SU-DHL-6 (cell line): ENCODE measurements at regions not wholly inside any gene's neighbourhood (a gene's known extent, or its start where the extent isn't known, plus 50 kb on each side); places are given as distances from the start of the nearest gene placed in this dataset.

ENCODE experiments used
- H2AFZ ChIP-seq: fragments of 200-600 bp; sonication (generic); 2 replicates; pipeline ENCODE4 v1.6.1; 2014; ENCODE audit warnings: low read depth, mild to moderate bottlenecking, moderate library complexity, mixed read lengths, antibody characterized with exemption, low read length; ENCODE audit not compliant: severe bottlenecking
- H3F3A ChIP-seq: fragments of 200-600 bp; shearing (Covaris generic); 2 replicates; pipeline ENCODE4 v1.6.0; 2016; ENCODE audit warnings: antibody characterized with exemption, mild to moderate bottlenecking; ENCODE audit not compliant: insufficient read depth
- H3K27ac ChIP-seq: fragments of 200-600 bp; sonication (generic); 2 replicates; pipeline ENCODE4 v1.5.1; 2016; ENCODE audit warnings: low read depth, mild to moderate bottlenecking, low read length, moderate library complexity, mixed read lengths
- H3K27me3 ChIP-seq: fragments of 200-600 bp; sonication (generic), shearing (Covaris generic); 2 replicates; pipeline ENCODE4 v1.6.0; 2014; ENCODE audit warnings: mild to moderate bottlenecking, low read length
- H3K36me3 ChIP-seq: fragments of 200-600 bp; sonication (generic); 2 replicates; pipeline ENCODE4 v1.6.1; 2014; ENCODE audit warnings: mild to moderate bottlenecking, low read length, mixed read lengths
- H3K4me2 ChIP-seq: fragments of 300-600, 200-600 bp; shearing (Covaris generic), sonication (generic); 2 replicates; pipeline ENCODE4 v1.6.0; 2014; ENCODE audit warnings: low read length, low read depth, mild to moderate bottlenecking; ENCODE audit not compliant: poor library complexity, severe bottlenecking
- H3K4me3 ChIP-seq: fragments of 200-600 bp; sonication (generic); 2 replicates; pipeline ENCODE4 v1.5.1; 2014; ENCODE audit warnings: antibody characterized with exemption, low read length, mild to moderate bottlenecking, mixed read lengths; ENCODE audit not compliant: insufficient read depth, poor library complexity, severe bottlenecking
- H3K79me2 ChIP-seq: fragments of 200-600 bp; sonication (generic); 2 replicates; pipeline ENCODE4 v1.6.1; 2014; ENCODE audit warnings: mild to moderate bottlenecking, low read length, moderate library complexity; ENCODE audit not compliant: insufficient read depth
- H3K9ac ChIP-seq: fragments of 200-600 bp; sonication (generic); 2 replicates; pipeline ENCODE4 v1.7.0; 2014; ENCODE audit warnings: mild to moderate bottlenecking, low read length
- H3K9me2 ChIP-seq: fragments of 200-600 bp; sonication (generic); replicated peaks from 2 replicates; pipeline ENCODE4 v1.6.1; 2014; ENCODE audit warnings: low read length; ENCODE audit not compliant: insufficient read depth
- H3K9me3 ChIP-seq: fragments of 200-600 bp; sonication (generic); 2 replicates; pipeline ENCODE4 v1.6.1; 2014; ENCODE audit warnings: low read length, mixed read lengths; ENCODE audit not compliant: insufficient read depth
- H4K20me1 ChIP-seq: fragments of 200-600 bp; sonication (generic); 2 replicates; pipeline ENCODE4 v1.6.1; 2014; ENCODE audit warnings: low read depth, mild to moderate bottlenecking, antibody characterized with exemption, low read length, moderate library complexity, mixed read lengths
- CTCF ChIP-seq: fragments of 200-600 bp; sonication (generic); IDR thresholded peaks from one replicate; pipeline ENCODE4 v1.5.1; 2017; ENCODE audit warnings: antibody characterized with exemption, mild to moderate bottlenecking, low read length, moderate library complexity; ENCODE audit not compliant: insufficient read depth, poor library complexity, severe bottlenecking
- EZH2phosphoT487 ChIP-seq: fragments of 200-600 bp; sonication (generic), shearing (Covaris generic); conservative IDR thresholded peaks from 2 replicates; pipeline ENCODE4 v1.6.1; 2018; ENCODE audit warnings: mild to moderate bottlenecking, antibody characterized with exemption, low read length, moderate library complexity, mixed read lengths

DNA sequence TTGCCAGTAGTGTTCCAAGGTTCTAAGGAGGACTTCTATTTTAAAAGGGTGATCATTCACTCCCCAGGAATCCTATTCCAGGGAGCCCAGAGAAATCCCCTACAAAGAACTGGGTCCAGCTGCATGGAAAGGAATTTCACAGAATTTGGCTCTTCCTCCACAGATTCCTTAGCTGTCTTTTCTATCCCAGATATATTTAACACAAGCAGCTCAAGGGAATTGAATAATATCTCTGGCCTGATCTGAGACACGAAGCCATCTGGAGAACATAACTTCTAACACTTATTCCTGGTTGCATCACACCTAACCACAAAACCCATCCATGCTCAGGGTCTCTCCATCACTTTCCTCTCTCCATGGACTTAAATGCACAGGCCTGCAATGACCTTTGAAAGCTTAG is 306.7 kb upstream of the ACVR2A start:
- H3K9ac ChIP-seq = no peak overlapping the region
- H3K36me3 ChIP-seq = no peaks in the 10 kb centered on the region
- no peak overlapping the region for H3K4me3 ChIP-seq
- H3K4me2 ChIP-seq = no peak overlapping the region
- TF ChIP-seq CTCF (no peak), EZH2phosphoT487 (no peak)
- no peak overlapping the region for H3K27ac ChIP-seq
- no peaks in the 10 kb centered on the region for H3F3A ChIP-seq
- no peaks in the 10 kb centered on the region for H3K27me3 ChIP-seq
- H3K9me2 ChIP-seq = no peaks in the 10 kb centered on the region
- H3K9me3 ChIP-seq = no peaks in the 10 kb centered on the region
- H2AFZ ChIP-seq = no peak overlapping the region
- no peaks in the 10 kb centered on the region for H4K20me1 ChIP-seq
- H3K79me2 ChIP-seq = no peaks in the 10 kb centered on the region

DNA sequence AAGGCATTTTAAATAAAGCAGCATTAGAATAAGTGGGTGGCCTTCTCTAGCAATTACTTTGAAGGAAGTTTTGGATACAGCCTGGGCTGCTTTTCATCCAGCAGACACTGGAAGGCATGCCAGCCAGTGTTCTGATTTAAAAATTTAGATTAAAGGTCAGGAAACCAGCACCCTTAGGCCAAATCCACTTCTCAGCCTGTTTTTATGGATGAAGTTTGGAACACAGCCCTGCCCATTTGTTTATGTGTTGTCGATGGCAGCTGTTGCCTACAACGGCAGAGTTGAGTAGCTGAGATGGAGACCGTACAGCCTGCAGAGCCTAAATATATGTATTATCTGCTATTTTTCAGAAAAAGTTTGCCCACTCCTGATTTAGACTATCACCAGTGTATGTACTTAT is 313.6 kb upstream of the ACVR2A start:
- no peaks in the 10 kb centered on the region for H3K9me2 ChIP-seq
- no peak overlapping the region for H3K9ac ChIP-seq
- H3K79me2 ChIP-seq = no peaks in the 10 kb centered on the region
- no peaks in the 10 kb centered on the region for H4K20me1 ChIP-seq
- H3K27me3 ChIP-seq = no peaks in the 10 kb centered on the region
- no peaks in the 10 kb centered on the region for H3K36me3 ChIP-seq
- no peaks in the 10 kb centered on the region for H3K9me3 ChIP-seq
- H3F3A ChIP-seq = no peaks in the 10 kb centered on the region
- H3K27ac ChIP-seq = no peak overlapping the region
- no peak overlapping the region for H3K4me2 ChIP-seq
- no peak for TF ChIP-seq CTCF
- TF ChIP-seq EZH2phosphoT487 = no peak
- no peak overlapping the region for H2AFZ ChIP-seq
- no peak overlapping the region for H3K4me3 ChIP-seq

- Histone ChIP-seq H3K27me3 (no peaks in the 10 kb centered on the region), H4K20me1 (no peaks in the 10 kb centered on the region), H2AFZ (no peak overlapping the region), H3K9me3 (no peaks in the 10 kb centered on the region), H3K4me3 (no peak overlapping the region), H3K27ac (no peak overlapping the region), H3K79me2 (no peaks in the 10 kb centered on the region), H3K4me2 (no peak overlapping the region), H3K9me2 (no peaks in the 10 kb centered on the region), H3K36me3 (no peaks in the 10 kb centered on the region), H3F3A (no peaks in the 10 kb centered on the region), H3K9ac (no peak overlapping the region)
- TF ChIP-seq CTCF = no peak
- TF ChIP-seq EZH2phosphoT487 = no peak
Observed at GRCh38 chr2:147530033-147530432, 314.8 kb upstream of the ACVR2A start.
